Umbilical cord (tissue), 1 donor: ENCODE measurements at regions not wholly inside any gene's neighbourhood (a gene's known extent, or its start where the extent isn't known, plus 50 kb on each side); places are given as distances from the start of the nearest gene placed in this dataset.
"Not testable (repeated sequence)": the region's sequence is repeated elsewhere in the genome, so short reads cannot be mapped to it uniquely, and the experiment has no call there.

Experiments
- DNase-seq: peaks from one replicate; pipeline ENCODE4 v3.0.0-alpha.2; 2015; ENCODE audit warnings: low spot score

GRCh38 chr12:17239874-17240273 lies 633.9 kb upstream of the LMO3 start:
- no peak for DNase-seq

- no peak for DNase-seq
These were observed 630.0 kb upstream of the LMO3 start for GRCh38 chr12:17235996-17236395.

GRCh38 chr12:17215759-17216570 lies 610.0 kb upstream of the LMO3 start:
- DNase-seq: no peak

- no peak for DNase-seq
These were observed 609.0 kb upstream of the LMO3 start for GRCh38 chr12:17214929-17215328.

GRCh38 chr12:17206553-17206952 lies 600.6 kb upstream of the LMO3 start:
- DNase-seq: no peak

GRCh38 chr12:17204289-17205054 lies 598.5 kb upstream of the LMO3 start:
- DNase-seq: no peak

- DNase-seq: no peak
These were observed 597.5 kb upstream of the LMO3 start for GRCh38 chr12:17203497-17203896.

- DNase-seq: no peak
These were observed 592.0 kb upstream of the LMO3 start for GRCh38 chr12:17197971-17198370.

- DNase-seq: no peak
These were observed 586.8 kb upstream of the LMO3 start for GRCh38 chr12:17192721-17193120.

GRCh38 chr12:17169726-17170471 lies 563.9 kb upstream of the LMO3 start:
- DNase-seq: peak; percentile 87

GRCh38 chr12:17159506-17160300 lies 553.7 kb upstream of the LMO3 start:
- no peak for DNase-seq

- peak; percentile 73 for DNase-seq
These were observed 552.2 kb upstream of the LMO3 start for GRCh38 chr12:17158201-17158600.

GRCh38 chr12:17151917-17152316 lies 546.0 kb upstream of the LMO3 start:
- DNase-seq: no peak

- DNase-seq: no peak
These were observed 542.7 kb upstream of the LMO3 start for GRCh38 chr12:17148706-17149105.

GRCh38 chr12:17142856-17143255 lies 536.9 kb upstream of the LMO3 start:
- DNase-seq: peak; percentile 6

- DNase-seq: peak; percentile 58
These were observed 534.0 kb upstream of the LMO3 start for GRCh38 chr12:17139931-17140330.

GRCh38 chr12:17137396-17137795 lies 531.4 kb upstream of the LMO3 start:
- DNase-seq: peak; percentile 32

- no peak for DNase-seq
These were observed 528.4 kb upstream of the LMO3 start for GRCh38 chr12:17134315-17134714.

- no peak for DNase-seq
These were observed 526.4 kb upstream of the LMO3 start for GRCh38 chr12:17132336-17132735.

- DNase-seq: not testable (repeated sequence)
These were observed 510.6 kb upstream of the LMO3 start for GRCh38 chr12:17116538-17116937.

GRCh38 chr12:17110316-17110715 lies 504.4 kb upstream of the LMO3 start:
- no peak for DNase-seq
